K562 (cell line): ENCODE measurements at regions not wholly inside any gene's neighbourhood (a gene's known extent, or its start where the extent isn't known, plus 50 kb on each side); places are given as distances from the start of the nearest gene placed in this dataset.

Source experiments
- ARID3B ChIP-seq: fragments of 250-450 bp; sonication (Bioruptor Pico); IDR thresholded peaks from 2 replicates; pipeline ENCODE4 v1.4.0; 2020; ENCODE audit warnings: borderline replicate concordance
- CTCF ChIP-seq, 3 experiments: IDR thresholded peaks in 2 of 3; conservative IDR thresholded peaks in 1 of 3; 2 replicates each; pipeline ENCODE4 v1.5.1; 2011 to 2012; ENCODE audit warnings: low read length in 3 of 3, mild to moderate bottlenecking in 3 of 3, control low read depth in 2 of 3, improper control_type of control experiment in 1 of 3, inconsistent platforms in 1 of 3, low read depth in 1 of 3, mixed read lengths in 1 of 3, moderate library complexity in 1 of 3; ENCODE audit not compliant: insufficient read depth in 2 of 3
- EZH2 ChIP-seq: IDR thresholded peaks from 2 replicates; pipeline ENCODE4 v1.6.1; 2012; ENCODE audit warnings: low read depth, mild to moderate bottlenecking, inconsistent platforms, low read length, borderline replicate concordance
- FOXM1 ChIP-seq, 2 experiments: fragments of 450-650 bp in 1 of 2; sonication (generic) in 1 of 2; formaldehyde crosslinking in 1 of 2; IDR thresholded peaks; 2 replicates each; pipeline versions ENCODE4 v1.6.1 to v1.9.0; 2017 to 2022; ENCODE audit warnings: low read depth in 2 of 2, mild to moderate bottlenecking in 2 of 2, missing genetic modification reagents in 1 of 2, moderate library complexity in 1 of 2
- HDGF ChIP-seq: fragments of 450-650 bp; IDR thresholded peaks from 2 replicates; pipeline ENCODE4 v1.6.1; 2016
- ID3 ChIP-seq, 2 experiments: fragments of 250-450 bp in 1 of 2; fragments of 450-650 bp in 1 of 2; sonication (Bioruptor Pico) in 1 of 2; IDR thresholded peaks; 2 replicates each; pipeline versions ENCODE4 v1.6.1 to v1.8.0; 2016 to 2021; ENCODE audit warnings: mild to moderate bottlenecking in 2 of 2, moderate library complexity in 2 of 2, missing compliant biosample characterization in 1 of 2, missing genetic modification characterization in 1 of 2
- MED1 ChIP-seq: sonication (generic); formaldehyde crosslinking; IDR thresholded peaks from 2 replicates; pipeline ENCODE4 v1.8.1; 2023; ENCODE audit warnings: missing genetic modification reagents, borderline replicate concordance
- NEUROD1 ChIP-seq: fragments of 150-350 bp; IDR thresholded peaks from 2 replicates; pipeline ENCODE4 v1.6.1; 2014; ENCODE audit warnings: borderline replicate concordance, low read length, low read depth; ENCODE audit not compliant: partially characterized antibody
- NFIC ChIP-seq: fragments of 450-650 bp; IDR thresholded peaks from 2 replicates; pipeline ENCODE4 v1.6.1; 2017; ENCODE audit warnings: mild to moderate bottlenecking, inconsistent platforms
- SIX5 ChIP-seq, 2 experiments: IDR thresholded peaks; 2 replicates each; pipeline ENCODE4 v1.6.1; 2011; ENCODE audit warnings: low read length in 2 of 2, borderline replicate concordance in 1 of 2, low read depth in 1 of 2, mild to moderate bottlenecking in 1 of 2, moderate library complexity in 1 of 2; ENCODE audit not compliant: insufficient read depth in 1 of 2
- SP1 ChIP-seq: sonication (generic); formaldehyde crosslinking; IDR thresholded peaks from 2 replicates; pipeline ENCODE4 v1.8.1; 2022; ENCODE audit warnings: mild to moderate bottlenecking, missing genetic modification reagents
- ZFX ChIP-seq: sonication (generic); formaldehyde crosslinking; IDR thresholded peaks from 2 replicates; pipeline ENCODE4 v1.8.0; 2022; ENCODE audit warnings: mild to moderate bottlenecking, missing genetic modification reagents, moderate library complexity
- TF ChIP-seq, protein P1 (sequence below), 2 experiments: fragments of 450-650 bp in 1 of 2; sonication (generic) in 1 of 2; formaldehyde crosslinking; conservative IDR thresholded peaks; 2 replicates each; pipeline versions ENCODE4 v1.4.0 to v1.8.1; 2020 to 2022; ENCODE audit warnings: mild to moderate bottlenecking in 1 of 2, missing genetic modification reagents in 1 of 2

- no peak for TF ChIP-seq ID3 (CRISPR knock-in tag; IDR thresholded peaks at IDR 0.05)
- TF ChIP-seq ID3 (tag; IDR thresholded peaks at IDR 0.05): no peak
- no peak for TF ChIP-seq ARID3B (CRISPR knock-in tag)
- TF ChIP-seq NFIC: no peak
- TF ChIP-seq SP1 (CRISPR knock-in tag): no peak
- TF ChIP-seq EZH2: no peak
- no peak for TF ChIP-seq MED1 (CRISPR knock-in tag)
- TF ChIP-seq NEUROD1: no peak
- no peak for TF ChIP-seq CTCF (IDR thresholded peaks at IDR 0.05 in 2 of 3, conservative IDR thresholded peaks at IDR 0.05 in 1 of 3; ENCODE audit: insufficient read depth in 2 of 3, low read depth in 1 of 3, low read length in 3 of 3)
- no peak for TF ChIP-seq HDGF
- no peak for TF ChIP-seq FOXM1 (IDR thresholded peaks at IDR 0.05; ENCODE audit: low read depth)
- no peak for TF ChIP-seq FOXM1 (CRISPR knock-in tag; IDR thresholded peaks at IDR 0.05; ENCODE audit: low read depth)
- TF ChIP-seq, protein P1, sequence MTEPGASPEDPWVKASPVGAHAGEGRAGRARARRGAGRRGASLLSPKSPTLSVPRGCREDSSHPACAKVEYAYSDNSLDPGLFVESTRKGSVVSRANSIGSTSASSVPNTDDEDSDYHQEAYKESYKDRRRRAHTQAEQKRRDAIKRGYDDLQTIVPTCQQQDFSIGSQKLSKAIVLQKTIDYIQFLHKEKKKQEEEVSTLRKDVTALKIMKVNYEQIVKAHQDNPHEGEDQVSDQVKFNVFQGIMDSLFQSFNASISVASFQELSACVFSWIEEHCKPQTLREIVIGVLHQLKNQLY (CRISPR knock-in tag; conservative IDR thresholded peaks at IDR 0.05): no peak
- no peak for TF ChIP-seq ZFX (CRISPR knock-in tag)
- no peak for TF ChIP-seq SIX5 (IDR thresholded peaks at IDR 0.05; ENCODE audit: borderline replicate concordance in 1 of 2, insufficient read depth in 1 of 2, low read depth in 1 of 2, low read length in 2 of 2)
These were observed 239.2 kb upstream of the SOX9 start for GRCh38 chr17:71881581-71881980.
